Lower lobe of right lung (tissue), 2 donors: ENCODE measurements at regions not wholly inside any gene's neighbourhood (a gene's known extent, or its start where the extent isn't known, plus 50 kb on each side); places are given as distances from the start of the nearest gene placed in this dataset.

Experiments
- ATAC-seq, 2 donors: fragments of 200-7000 bp; cut with Tn5 transposase; one replicate each; pipeline ENCODE4 v1.9.1; 2020 to 2022; ENCODE audit warnings: mild to moderate bottlenecking in 2 of 2, moderate library complexity in 2 of 2
- DNase-seq: peaks from one replicate; pipeline ENCODE4 v3.0.0-alpha.2; 2020
- H3K27ac ChIP-seq: fragments of 200-600 bp; one replicate; pipeline ENCODE4 v1.8.0; 2022
- H3K27me3 ChIP-seq: fragments of 200-600 bp; one replicate; pipeline ENCODE4 v1.8.0; 2022; ENCODE audit warnings: low read depth
- H3K36me3 ChIP-seq: fragments of 200-600 bp; one replicate; pipeline ENCODE4 v1.8.0; 2022; ENCODE audit warnings: mild to moderate bottlenecking
- H3K4me1 ChIP-seq: fragments of 200-600 bp; one replicate; pipeline ENCODE4 v1.8.0; 2022
- H3K4me3 ChIP-seq: fragments of 200-600 bp; one replicate; pipeline ENCODE4 v1.8.0; 2022; ENCODE audit warnings: mild to moderate bottlenecking
- H3K9me3 ChIP-seq: fragments of 200-600 bp; one replicate; pipeline ENCODE4 v1.8.0; 2022
- intact Hi-C: fragments of 100-400 bp; cut with DNase I; formaldehyde crosslinking; loops from one replicate; pipeline ENCODE4 v1.11.0; 2022
- TF ChIP-seq, protein P1 (sequence below): fragments of 200-600 bp; IDR thresholded peaks from one replicate; pipeline ENCODE4 v1.8.0; 2022; ENCODE audit warnings: antibody characterized with exemption, mild to moderate bottlenecking
- donor health status: DM: no; HTN: yes; CAD: no; lungs with severe emphysema.

DNA sequence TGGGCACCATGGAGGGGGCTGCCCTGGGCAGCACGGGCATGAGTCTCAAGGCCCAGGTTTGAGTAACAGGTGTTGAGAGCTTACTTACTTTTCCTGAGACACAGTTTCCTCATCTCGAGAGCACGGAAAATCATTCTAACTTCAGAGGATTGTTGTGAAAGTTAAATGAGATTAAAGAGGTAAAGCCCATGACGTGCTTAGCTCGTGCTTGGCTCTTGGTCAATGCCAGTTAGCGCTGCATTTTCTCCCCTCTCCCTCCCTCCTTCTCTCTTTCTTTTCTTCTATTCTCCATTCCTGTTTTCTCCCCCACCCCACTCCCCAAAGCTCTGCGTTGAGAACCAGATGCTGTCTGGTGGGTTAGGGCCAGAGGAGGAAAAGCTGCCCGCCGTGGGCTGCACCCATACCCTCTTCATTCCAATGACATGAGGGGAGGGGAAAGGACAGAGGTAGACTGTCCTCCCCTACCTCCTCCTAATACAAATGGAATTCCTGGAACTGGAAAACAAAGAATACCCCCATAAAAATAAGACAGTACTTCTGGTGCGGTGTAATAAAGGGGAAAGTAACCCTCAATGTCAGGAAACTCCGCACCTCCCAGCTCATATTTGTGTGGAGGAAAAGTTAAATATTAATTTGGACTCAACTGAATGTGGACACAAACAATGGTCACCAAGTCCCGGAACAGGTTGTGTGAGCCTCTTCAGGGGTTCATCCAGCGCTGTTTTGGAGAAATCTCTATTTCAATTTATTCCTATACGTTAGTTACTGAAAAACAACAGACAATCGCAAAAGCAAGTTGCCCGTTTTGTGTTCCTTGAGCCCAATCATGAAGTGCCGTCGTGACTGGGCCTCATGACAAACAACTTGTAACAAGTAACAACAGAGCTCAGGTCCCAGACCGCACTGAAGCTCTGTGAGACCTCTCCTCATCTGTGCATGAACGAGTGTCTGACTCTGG, 54.8 kb upstream of the B3GAT1 start:
- DNase-seq: no peak
- peak overlapping the region; percentile 49 for H3K27ac ChIP-seq
- peaks cover 21% of the 10 kb centered on the region for H3K27me3 ChIP-seq
- no peak overlapping the region for H3K4me3 ChIP-seq
- no peaks in the 10 kb centered on the region for H3K36me3 ChIP-seq
- TF ChIP-seq, protein P1, sequence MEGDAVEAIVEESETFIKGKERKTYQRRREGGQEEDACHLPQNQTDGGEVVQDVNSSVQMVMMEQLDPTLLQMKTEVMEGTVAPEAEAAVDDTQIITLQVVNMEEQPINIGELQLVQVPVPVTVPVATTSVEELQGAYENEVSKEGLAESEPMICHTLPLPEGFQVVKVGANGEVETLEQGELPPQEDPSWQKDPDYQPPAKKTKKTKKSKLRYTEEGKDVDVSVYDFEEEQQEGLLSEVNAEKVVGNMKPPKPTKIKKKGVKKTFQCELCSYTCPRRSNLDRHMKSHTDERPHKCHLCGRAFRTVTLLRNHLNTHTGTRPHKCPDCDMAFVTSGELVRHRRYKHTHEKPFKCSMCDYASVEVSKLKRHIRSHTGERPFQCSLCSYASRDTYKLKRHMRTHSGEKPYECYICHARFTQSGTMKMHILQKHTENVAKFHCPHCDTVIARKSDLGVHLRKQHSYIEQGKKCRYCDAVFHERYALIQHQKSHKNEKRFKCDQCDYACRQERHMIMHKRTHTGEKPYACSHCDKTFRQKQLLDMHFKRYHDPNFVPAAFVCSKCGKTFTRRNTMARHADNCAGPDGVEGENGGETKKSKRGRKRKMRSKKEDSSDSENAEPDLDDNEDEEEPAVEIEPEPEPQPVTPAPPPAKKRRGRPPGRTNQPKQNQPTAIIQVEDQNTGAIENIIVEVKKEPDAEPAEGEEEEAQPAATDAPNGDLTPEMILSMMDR: no peak
- no peaks in the 10 kb centered on the region for H3K4me1 ChIP-seq
- H3K9me3 ChIP-seq: no peaks in the 10 kb centered on the region
- peak in 1 of 2 donors; percentile 37 for ATAC-seq
- intact Hi-C loops: no loop called here

- H3K9me3 ChIP-seq: no peaks in the 10 kb centered on the region
- no peak overlapping the region for H3K27ac ChIP-seq
- no peak for DNase-seq
- no peaks in the 10 kb centered on the region for H3K36me3 ChIP-seq
- no peaks in the 10 kb centered on the region for H3K4me1 ChIP-seq
- no peak overlapping the region for H3K4me3 ChIP-seq
- intact Hi-C loops: no loop called here
- H3K27me3 ChIP-seq: peaks cover 13% of the 10 kb centered on the region
- TF ChIP-seq, protein P1: no peak
- ATAC-seq: peak; percentile 36 to 56
Observed at GRCh38 chr11:134466156-134466555, 54.1 kb upstream of the B3GAT1 start.

GRCh38 chr11:134464981-134465730, 53.1 kb upstream of the B3GAT1 start:
- intact Hi-C loops: no loop called here
- Histone ChIP-seq H3K36me3 (no peaks in the 10 kb centered on the region), H3K9me3 (no peaks in the 10 kb centered on the region), H3K27me3 (peaks cover 11% of the 10 kb centered on the region), H3K4me3 (no peak overlapping the region), H3K4me1 (no peaks in the 10 kb centered on the region), H3K27ac (no peak overlapping the region)
- DNase-seq (no peak), ATAC-seq (no peak)
- TF ChIP-seq, protein P1: no peak

DNA sequence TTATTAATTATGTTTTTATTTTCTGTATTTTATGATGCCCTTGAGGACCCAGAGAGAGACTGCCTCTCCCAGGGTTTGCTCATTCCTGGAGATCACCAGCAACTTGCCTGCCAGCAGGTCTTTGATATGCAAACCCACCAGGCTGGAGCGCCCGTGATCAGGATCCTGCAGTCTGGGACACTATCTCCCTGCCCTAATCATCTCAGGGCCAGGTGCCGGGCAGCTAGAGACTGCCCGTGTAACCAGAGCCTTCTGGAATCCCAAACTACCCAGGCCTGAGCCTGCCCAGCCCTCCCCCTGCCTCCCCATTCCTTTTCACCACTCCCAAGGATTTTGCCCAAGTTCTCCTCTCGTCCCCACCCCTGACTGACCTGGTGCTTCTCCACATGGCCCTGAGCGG, 52.2 kb upstream of the B3GAT1 start:
- TF ChIP-seq, protein P1: no peak
- H3K9me3 ChIP-seq: no peaks in the 10 kb centered on the region
- no peak overlapping the region for H3K27ac ChIP-seq
- H3K27me3 ChIP-seq: peaks cover 11% of the 10 kb centered on the region
- H3K4me3 ChIP-seq: no peak overlapping the region
- no peaks in the 10 kb centered on the region for H3K36me3 ChIP-seq
- DNase-seq: no peak
- H3K4me1 ChIP-seq: no peaks in the 10 kb centered on the region
- intact Hi-C loops: no loop called here
- no peak for ATAC-seq

- TF ChIP-seq, protein P1: no peak
- Histone ChIP-seq H3K36me3 (no peaks in the 10 kb centered on the region), H3K4me3 (no peak overlapping the region), H3K27me3 (peaks cover 11% of the 10 kb centered on the region), H3K9me3 (no peaks in the 10 kb centered on the region), H3K27ac (no peak overlapping the region), H3K4me1 (no peaks in the 10 kb centered on the region)
- intact Hi-C loops: no loop called here
- no peak for DNase-seq
- ATAC-seq: no peak
Observed at GRCh38 chr11:134463716-134464115, 51.7 kb upstream of the B3GAT1 start.
